Muscle of leg (tissue), 3 donors: ENCODE measurements at regions not wholly inside any gene's neighbourhood (a gene's known extent, or its start where the extent isn't known, plus 50 kb on each side); places are given as distances from the start of the nearest gene placed in this dataset.
"Not testable (repeated sequence)": the region's sequence is repeated elsewhere in the genome, so short reads cannot be mapped to it uniquely, and the experiment has no call there.

ENCODE experiments used
- DNase-seq: peaks from one replicate; pipeline ENCODE4 v3.0.0; 2013
- H3K27ac ChIP-seq: one replicate; pipeline ENCODE4 v1.5.1; 2013; ENCODE audit warnings: mild to moderate bottlenecking, low read length, control low read depth
- H3K27me3 ChIP-seq: one replicate; pipeline ENCODE4 v1.6.1; 2013; ENCODE audit warnings: low read length; ENCODE audit not compliant: control insufficient read depth, insufficient read depth
- H3K36me3 ChIP-seq: one replicate; pipeline ENCODE4 v1.6.1; 2013; ENCODE audit warnings: low read length; ENCODE audit not compliant: control insufficient read depth, insufficient read depth
- H3K4me1 ChIP-seq: one replicate; pipeline ENCODE4 v1.6.1; 2013; ENCODE audit warnings: low read length; ENCODE audit not compliant: control insufficient read depth, insufficient read depth
- H3K4me3 ChIP-seq: one replicate; pipeline ENCODE4 v1.5.1; 2013; ENCODE audit warnings: low read length, control low read depth
- H3K9me3 ChIP-seq: replicated peaks from 2 replicates; pipeline ENCODE4 v1.6.1; 2013; ENCODE audit warnings: low read depth, low read length; ENCODE audit not compliant: control insufficient read depth
- WGBS: methylation state at CpG from one replicate; pipeline ENCODE4 v1.1.5; 2013; ENCODE audit warnings: missing lambda C conversion rate; ENCODE audit not compliant: insufficient coverage; 5-methylcytosine and 5-hydroxymethylcytosine counted together

GRCh38 chr2:185417111-185417510, 321.5 kb upstream of the FSIP2 start:
- Histone ChIP-seq H3K27me3 (no peaks in the 10 kb centered on the region), H3K9me3 (no peaks in the 10 kb centered on the region), H3K27ac (no peak overlapping the region), H3K36me3 (no peaks in the 10 kb centered on the region), H3K4me1 (no peaks in the 10 kb centered on the region), H3K4me3 (no peak overlapping the region)
- DNase-seq, result no peak
- WGBS, result 74% methylated on average over 2 of the region's 3 CpGs

- DNase-seq, result no peak
- Histone ChIP-seq H3K4me1 (no peaks in the 10 kb centered on the region), H3K9me3 (no peaks in the 10 kb centered on the region), H3K27ac (no peak overlapping the region), H3K4me3 (no peak overlapping the region), H3K36me3 (no peaks in the 10 kb centered on the region), H3K27me3 (no peaks in the 10 kb centered on the region)
These were observed 320.9 kb upstream of the FSIP2 start for GRCh38 chr2:185417688-185418087.

- H3K36me3 ChIP-seq, H3K27me3 ChIP-seq, H3K4me1 ChIP-seq, H3K9me3 ChIP-seq, DNase-seq, H3K27ac ChIP-seq, H3K4me3 ChIP-seq: not testable (repeated sequence)
- WGBS, result 60% methylated on average over 18 of the region's 33 CpGs
These were observed 313.5 kb upstream of the FSIP2 start for GRCh38 chr2:185424958-185425629.

- Histone ChIP-seq H3K36me3 (no peaks in the 10 kb centered on the region), H3K9me3 (no peaks in the 10 kb centered on the region), H3K27me3 (no peaks in the 10 kb centered on the region), H3K4me3 (no peak overlapping the region), H3K4me1 (no peaks in the 10 kb centered on the region), H3K27ac (no peak overlapping the region)
- no peak for DNase-seq
- no CpG with 5 or more reads among the region's 1 CpG for WGBS
These were observed 310.6 kb upstream of the FSIP2 start for GRCh38 chr2:185428000-185428399.

GRCh38 chr2:185433824-185434223, 304.8 kb upstream of the FSIP2 start:
- Histone ChIP-seq H3K36me3 (no peaks in the 10 kb centered on the region), H3K27me3 (no peaks in the 10 kb centered on the region), H3K4me1 (no peaks in the 10 kb centered on the region), H3K9me3 (no peaks in the 10 kb centered on the region), H3K27ac (no peak overlapping the region), H3K4me3 (no peak overlapping the region)
- no peak for DNase-seq

- no peaks in the 10 kb centered on the region for H3K9me3 ChIP-seq
- DNase-seq, result no peak
- H3K4me3 ChIP-seq, result no peak overlapping the region
- H3K36me3 ChIP-seq, result no peaks in the 10 kb centered on the region
- H3K27me3 ChIP-seq, result no peaks in the 10 kb centered on the region
- no peaks in the 10 kb centered on the region for H3K4me1 ChIP-seq
- no peak overlapping the region for H3K27ac ChIP-seq
These were observed 301.7 kb upstream of the FSIP2 start for GRCh38 chr2:185436787-185437372.

GRCh38 chr2:185441486-185442005, 297.1 kb upstream of the FSIP2 start:
- Histone ChIP-seq H3K27me3 (no peaks in the 10 kb centered on the region), H3K36me3 (no peaks in the 10 kb centered on the region), H3K4me3 (no peak overlapping the region), H3K4me1 (no peaks in the 10 kb centered on the region), H3K27ac (no peak overlapping the region), H3K9me3 (no peaks in the 10 kb centered on the region)
- peak; percentile 85 for DNase-seq

GRCh38 chr2:185456517-185456916, 282.1 kb upstream of the FSIP2 start:
- Histone ChIP-seq H3K36me3 (no peaks in the 10 kb centered on the region), H3K9me3 (no peaks in the 10 kb centered on the region), H3K4me1 (no peaks in the 10 kb centered on the region), H3K27ac (no peak overlapping the region), H3K27me3 (no peaks in the 10 kb centered on the region), H3K4me3 (no peak overlapping the region)
- WGBS, result 25% methylated on average over 1 of the region's 2 CpGs
- peak; percentile 88 for DNase-seq

- no peak overlapping the region for H3K27ac ChIP-seq
- 80% methylated on average over 2 of the region's 3 CpGs for WGBS
- H3K36me3 ChIP-seq, result no peaks in the 10 kb centered on the region
- H3K4me3 ChIP-seq, result no peak overlapping the region
- no peaks in the 10 kb centered on the region for H3K9me3 ChIP-seq
- no peaks in the 10 kb centered on the region for H3K4me1 ChIP-seq
- DNase-seq, result no peak
- H3K27me3 ChIP-seq, result no peaks in the 10 kb centered on the region
These were observed 275.1 kb upstream of the FSIP2 start for GRCh38 chr2:185463481-185463880.

- Histone ChIP-seq H3K9me3 (no peaks in the 10 kb centered on the region), H3K27ac (no peak overlapping the region), H3K4me3 (no peak overlapping the region), H3K36me3 (no peaks in the 10 kb centered on the region), H3K4me1 (no peaks in the 10 kb centered on the region), H3K27me3 (no peaks in the 10 kb centered on the region)
- DNase-seq, result no peak
These were observed 271.7 kb upstream of the FSIP2 start for GRCh38 chr2:185466915-185467314.

GRCh38 chr2:185471441-185471840, 267.2 kb upstream of the FSIP2 start:
- Histone ChIP-seq H3K27me3 (no peaks in the 10 kb centered on the region), H3K36me3 (no peaks in the 10 kb centered on the region), H3K4me1 (no peaks in the 10 kb centered on the region), H3K9me3 (no peaks in the 10 kb centered on the region), H3K27ac (no peak overlapping the region), H3K4me3 (no peak overlapping the region)
- no CpG with 5 or more reads among the region's 1 CpG for WGBS
- DNase-seq, result no peak
